HEK293T (cell line): ENCODE measurements at regions not wholly inside any gene's neighbourhood (a gene's known extent, or its start where the extent isn't known, plus 50 kb on each side); places are given as distances from the start of the nearest gene placed in this dataset.

Source experiments
- CTCF ChIA-PET: fragments of 350-600 bp; formaldehyde crosslinking; extraction: SDS; loops from one replicate; lab custom pipeline; 2021; ENCODE audit warnings: antibody characterized with exemption, inconsistent platforms; lab: Yijun Ruan, JAX
- POLR2A ChIA-PET: fragments of 350-600 bp; formaldehyde crosslinking; extraction: SDS; loops from one replicate; lab custom pipeline; 2020; ENCODE audit warnings: antibody characterized with exemption, inconsistent platforms; lab: Yijun Ruan, JAX
- DNase-seq: peaks from one replicate; pipeline ENCODE4 v3.0.0; 2012; ENCODE audit warnings: mixed read lengths; ENCODE audit errors: extremely low spot score
- ARNT ChIP-seq: fragments of 450-650 bp; IDR thresholded peaks from 2 replicates; pipeline ENCODE4 v1.6.1; 2017; ENCODE audit warnings: mild to moderate bottlenecking
- BHLHE40 ChIP-seq: fragments of 450-650 bp; IDR thresholded peaks from 2 replicates; pipeline ENCODE4 v1.6.1; 2016; ENCODE audit warnings: mild to moderate bottlenecking, moderate library complexity, borderline replicate concordance
- CTBP1 ChIP-seq: fragments of 450-650 bp; IDR thresholded peaks from 2 replicates; pipeline ENCODE4 v1.6.1; 2016; ENCODE audit warnings: borderline replicate concordance
- ELF4 ChIP-seq: fragments of 450-650 bp; IDR thresholded peaks from 2 replicates; pipeline ENCODE4 v1.6.1; 2017; ENCODE audit warnings: antibody characterized with exemption
- FOXA1 ChIP-seq: fragments of 450-650 bp; IDR thresholded peaks from 2 replicates; pipeline ENCODE4 v1.6.1; 2016; ENCODE audit warnings: mild to moderate bottlenecking
- FOXK2 ChIP-seq: fragments of 450-650 bp; IDR thresholded peaks from 2 replicates; pipeline ENCODE4 v1.6.1; 2016; ENCODE audit warnings: mild to moderate bottlenecking
- FOXM1 ChIP-seq: fragments of 450-650 bp; IDR thresholded peaks from 2 replicates; pipeline ENCODE4 v1.6.1; 2017; ENCODE audit warnings: mild to moderate bottlenecking, borderline replicate concordance
- HDGF ChIP-seq: fragments of 450-650 bp; IDR thresholded peaks from 2 replicates; pipeline ENCODE4 v1.6.1; 2017; ENCODE audit warnings: antibody characterized with exemption, borderline replicate concordance
- L3MBTL2 ChIP-seq: fragments of 450-650 bp; conservative IDR thresholded peaks from 2 replicates; pipeline ENCODE4 v1.6.1; 2016; ENCODE audit warnings: mild to moderate bottlenecking
- LEF1 ChIP-seq: fragments of 450-650 bp; IDR thresholded peaks from 2 replicates; pipeline ENCODE4 v1.6.1; 2017; ENCODE audit warnings: mild to moderate bottlenecking, borderline replicate concordance
- NFRKB ChIP-seq: fragments of 450-650 bp; IDR thresholded peaks from 2 replicates; pipeline ENCODE4 v1.6.1; 2016; ENCODE audit warnings: mild to moderate bottlenecking, moderate library complexity
- SP1 ChIP-seq: fragments of 450-650 bp; IDR thresholded peaks from 2 replicates; pipeline ENCODE4 v1.6.1; 2017
- SUZ12 ChIP-seq: fragments of 450-650 bp; IDR thresholded peaks from 2 replicates; pipeline ENCODE4 v1.6.1; 2016; ENCODE audit warnings: mild to moderate bottlenecking
- TARDBP ChIP-seq: fragments of 450-650 bp; IDR thresholded peaks from 2 replicates; pipeline ENCODE4 v1.6.1; 2016
- ZNF384 ChIP-seq: fragments of 450-650 bp; IDR thresholded peaks from 2 replicates; pipeline ENCODE4 v1.6.1; 2016
- TF ChIP-seq, protein P1 (sequence below): fragments of 450-650 bp; IDR thresholded peaks from 2 replicates; pipeline ENCODE4 v1.6.1; 2016

DNA sequence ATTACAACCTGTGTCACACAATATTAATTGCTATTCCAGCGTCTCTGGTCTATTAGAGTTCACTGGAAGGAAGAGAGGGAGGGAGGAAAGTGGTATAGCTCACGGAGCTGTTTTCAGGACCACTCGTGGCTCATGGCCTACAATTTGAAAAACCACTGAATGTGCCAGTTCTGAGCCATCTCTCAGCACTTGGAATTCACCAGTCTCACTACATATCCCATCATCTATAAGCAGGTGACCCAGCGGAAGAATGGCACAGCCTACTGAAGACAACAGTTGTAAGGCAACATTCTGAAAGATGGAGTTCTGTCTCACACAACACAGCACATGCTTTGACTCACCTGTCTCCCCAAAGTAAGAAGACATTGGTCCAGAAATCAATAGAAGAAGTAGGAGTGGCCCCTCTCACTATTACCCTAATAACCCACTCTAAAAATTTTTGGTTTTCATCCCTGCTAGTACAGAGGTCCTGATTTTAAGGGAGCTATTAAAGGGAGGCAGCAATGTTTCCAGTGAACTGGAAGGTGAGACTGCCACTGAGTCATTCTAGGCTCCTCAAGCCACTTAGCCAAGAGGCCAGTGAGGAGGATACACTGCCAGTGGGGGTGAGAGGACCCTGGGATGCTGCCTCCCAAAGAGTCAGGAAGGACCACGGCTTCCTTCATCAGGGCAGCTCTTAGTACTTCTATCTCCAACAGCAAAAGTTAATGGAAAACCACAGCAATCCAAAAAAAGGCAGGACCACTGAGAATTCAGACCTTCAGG lies 50.0 kb upstream of the DOCK9 start:
- ChIA-PET POLR2A (no interaction called here), CTCF (no interaction called here)
- no peak for DNase-seq
- TF ChIP-seq FOXK2 (no peak), L3MBTL2 (no peak), FOXM1 (no peak), FOXA1 (no peak), NFRKB (no peak), SUZ12 (no peak), ARNT (no peak), ELF4 (no peak), ZNF384 (no peak), LEF1 (no peak), SP1 (no peak), BHLHE40 (no peak), TARDBP (no peak), HDGF (no peak), CTBP1 (no peak)
- TF ChIP-seq, protein P1, sequence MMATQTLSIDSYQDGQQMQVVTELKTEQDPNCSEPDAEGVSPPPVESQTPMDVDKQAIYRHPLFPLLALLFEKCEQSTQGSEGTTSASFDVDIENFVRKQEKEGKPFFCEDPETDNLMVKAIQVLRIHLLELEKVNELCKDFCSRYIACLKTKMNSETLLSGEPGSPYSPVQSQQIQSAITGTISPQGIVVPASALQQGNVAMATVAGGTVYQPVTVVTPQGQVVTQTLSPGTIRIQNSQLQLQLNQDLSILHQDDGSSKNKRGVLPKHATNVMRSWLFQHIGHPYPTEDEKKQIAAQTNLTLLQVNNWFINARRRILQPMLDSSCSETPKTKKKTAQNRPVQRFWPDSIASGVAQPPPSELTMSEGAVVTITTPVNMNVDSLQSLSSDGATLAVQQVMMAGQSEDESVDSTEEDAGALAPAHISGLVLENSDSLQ = no peak

DNA sequence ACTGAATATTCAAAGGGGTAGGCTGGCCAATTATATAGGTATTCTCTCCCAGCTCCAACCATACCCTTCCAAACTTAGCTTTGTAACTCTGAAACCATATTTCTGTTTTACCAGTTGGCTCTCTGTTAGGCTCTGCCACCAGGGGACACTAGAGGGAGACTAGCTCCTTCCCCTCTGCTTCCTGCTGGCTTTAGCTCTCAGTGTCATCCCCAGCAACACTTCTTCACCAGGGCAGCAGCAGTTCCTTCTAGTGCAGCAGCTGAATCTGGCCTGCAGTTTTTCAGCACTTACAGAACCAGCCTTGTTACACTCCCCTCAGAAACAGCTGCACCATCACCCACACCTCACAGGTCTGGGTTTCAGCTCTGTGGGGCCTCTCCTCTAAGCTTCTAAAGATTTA lies 51.0 kb upstream of the DOCK9 start:
- DNase-seq = no peak
- ChIA-PET POLR2A (no interaction called here), CTCF (no interaction called here)
- no peak for TF ChIP-seq ARNT
- TF ChIP-seq FOXK2 = no peak
- no peak for TF ChIP-seq TARDBP
- TF ChIP-seq NFRKB = no peak
- TF ChIP-seq ZNF384 = no peak
- TF ChIP-seq HDGF = no peak
- no peak for TF ChIP-seq LEF1
- no peak for TF ChIP-seq BHLHE40
- no peak for TF ChIP-seq SP1
- TF ChIP-seq FOXA1 = no peak
- no peak for TF ChIP-seq L3MBTL2
- no peak for TF ChIP-seq ELF4
- no peak for TF ChIP-seq FOXM1
- TF ChIP-seq CTBP1 = no peak
- TF ChIP-seq, protein P1 = no peak
- no peak for TF ChIP-seq SUZ12

DNA sequence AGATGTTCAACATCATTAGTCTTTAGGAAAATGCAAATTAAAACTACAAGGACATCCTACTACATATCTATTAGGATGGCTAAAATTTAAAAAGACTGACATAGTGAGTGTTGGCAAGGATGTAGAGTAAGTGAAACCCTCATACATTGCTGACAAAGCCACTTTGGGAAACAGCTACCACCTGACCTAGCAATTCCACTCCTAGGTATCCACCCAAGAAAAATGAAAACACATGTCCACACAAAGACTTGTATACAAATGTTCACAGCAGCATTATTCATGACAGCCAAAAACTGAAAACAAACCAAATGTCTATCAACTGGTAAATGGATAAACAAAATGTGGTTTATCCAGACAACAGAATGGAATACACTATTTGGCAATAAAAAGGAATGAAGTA lies 51.7 kb upstream of the DOCK9 start:
- ChIA-PET POLR2A (no interaction called here), CTCF (no interaction called here)
- TF ChIP-seq ARNT (no peak), FOXK2 (no peak), L3MBTL2 (no peak), BHLHE40 (no peak), TARDBP (no peak)
- DNase-seq = no peak

DNA sequence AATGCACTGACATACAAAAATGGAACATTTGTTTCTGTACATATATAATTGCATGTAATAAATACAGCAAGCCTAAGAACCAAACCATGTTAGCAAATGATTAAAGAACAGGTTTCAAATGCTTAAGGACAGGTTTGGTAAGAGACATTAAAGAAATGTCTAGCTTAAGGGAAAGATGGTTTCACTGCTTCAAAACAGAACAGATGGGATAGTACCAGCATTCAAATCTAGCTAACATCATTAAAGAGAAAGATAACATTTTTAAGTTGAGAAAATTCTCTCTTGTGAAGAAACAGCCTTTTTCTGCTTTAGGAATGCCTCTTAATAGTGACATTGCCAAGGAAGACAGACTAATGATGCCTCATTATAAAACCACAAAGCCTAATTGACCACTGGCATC lies 52.5 kb upstream of the DOCK9 start:
- ChIA-PET POLR2A (no interaction called here), CTCF (no interaction called here)
- TF ChIP-seq, protein P1 = no peak
- TF ChIP-seq ARNT (no peak), ZNF384 (no peak), CTBP1 (no peak), SUZ12 (no peak), BHLHE40 (no peak), ELF4 (no peak), SP1 (no peak), FOXK2 (no peak), NFRKB (no peak), HDGF (no peak), FOXA1 (no peak), FOXM1 (no peak), TARDBP (no peak), LEF1 (no peak), L3MBTL2 (no peak)
- DNase-seq = no peak

DNA sequence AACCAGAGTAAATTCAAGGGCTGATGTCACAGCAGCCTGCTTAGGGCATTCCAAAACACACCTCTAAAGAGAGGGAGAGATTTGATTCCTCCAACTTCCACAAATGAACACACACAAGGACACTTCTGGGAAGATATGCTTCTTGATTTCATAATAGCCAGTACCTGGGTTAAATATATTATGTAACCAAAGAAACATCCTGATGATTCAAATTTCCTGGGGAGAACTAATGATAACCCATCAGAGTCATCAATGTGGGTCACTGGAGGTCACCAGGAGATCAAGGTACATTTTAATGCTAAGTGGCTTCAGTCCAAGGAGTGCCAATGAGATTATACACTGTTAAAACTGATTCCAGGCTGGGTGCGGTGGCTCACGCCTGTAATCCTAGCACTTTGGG lies 54.0 kb upstream of the DOCK9 start:
- POLR2A ChIA-PET = no interaction called here
- CTCF ChIA-PET = interaction anchor here (0.6 kb wide), 1 partner anchor 18 kb away, joined by 3 read pairs; no protein-coding TSS in a partner anchor
- TF ChIP-seq LEF1 (no peak), FOXA1 (no peak), L3MBTL2 (no peak), ARNT (no peak), FOXK2 (no peak), HDGF (no peak), CTBP1 (no peak), FOXM1 (no peak), NFRKB (no peak), TARDBP (no peak)
- TF ChIP-seq, protein P1 = no peak
- DNase-seq = no peak
